Breast epithelium (tissue), 4 donors: ENCODE measurements at regions not wholly inside any gene's neighbourhood (a gene's known extent, or its start where the extent isn't known, plus 50 kb on each side); places are given as distances from the start of the nearest gene placed in this dataset.

Experiments used
- DNase-seq, 2 donors: peaks; one replicate each; pipeline ENCODE4 v3.0.0-alpha.2; 2019; ENCODE audit warnings: low spot score in 2 of 2
- H3K27ac ChIP-seq, 2 donors: fragments of 200-600 bp; sonication (generic) in 1 of 2; one replicate each; pipeline ENCODE4 v1.5.1; 2016 to 2019; ENCODE audit warnings: mild to moderate bottlenecking in 1 of 2
- H3K27me3 ChIP-seq, 2 donors: fragments of 200-600 bp; sonication (generic) in 1 of 2; one replicate each; pipeline versions ENCODE4 v1.5.1 to v1.6.0; 2017 to 2019; ENCODE audit warnings: control low read depth in 1 of 2, mild to moderate bottlenecking in 1 of 2
- H3K36me3 ChIP-seq: fragments of 200-600 bp; one replicate; pipeline ENCODE4 v1.5.1; 2019
- H3K4me1 ChIP-seq, 2 donors: fragments of 200-600 bp; sonication (generic); one replicate each; pipeline ENCODE4 v1.5.1; 2016 to 2019; ENCODE audit warnings: control low read depth in 1 of 2
- H3K4me3 ChIP-seq, 3 donors: fragments of 200-600 bp; sonication (generic); 1 replicate in 2 of 3; 2 replicates in 1 of 3; pipeline ENCODE4 v1.5.1; 2016 to 2019; ENCODE audit warnings: mild to moderate bottlenecking in 3 of 3, moderate library complexity in 2 of 3
- H3K9me3 ChIP-seq, 2 donors: fragments of 200-600 bp; sonication (generic) in 1 of 2; one replicate each; pipeline ENCODE4 v1.5.1; 2016 to 2019; ENCODE audit warnings: control low read depth in 1 of 2
- CTCF ChIP-seq, 3 donors: fragments of 450-650 bp; IDR thresholded peaks; one replicate each; pipeline ENCODE4 v1.5.1; 2016 to 2017; ENCODE audit warnings: antibody characterized with exemption in 3 of 3, mild to moderate bottlenecking in 3 of 3, moderate library complexity in 3 of 3
- POLR2A ChIP-seq: fragments of 450-650 bp; IDR thresholded peaks from one replicate; pipeline ENCODE4 v1.6.1; 2016; ENCODE audit warnings: antibody characterized with exemption, mild to moderate bottlenecking, moderate library complexity
- POLR2AphosphoS5 ChIP-seq, 3 donors: sonication (generic); formaldehyde crosslinking; IDR thresholded peaks; one replicate each; pipeline ENCODE4 v1.6.1; 2017; ENCODE audit warnings: antibody characterized with exemption in 3 of 3
- intact Hi-C: fragments of 100-400 bp; cut with DNase I; formaldehyde crosslinking; loops from one replicate; pipeline ENCODE4 v1.15.1; 2023; ENCODE audit warnings: low total_unique reads

DNA sequence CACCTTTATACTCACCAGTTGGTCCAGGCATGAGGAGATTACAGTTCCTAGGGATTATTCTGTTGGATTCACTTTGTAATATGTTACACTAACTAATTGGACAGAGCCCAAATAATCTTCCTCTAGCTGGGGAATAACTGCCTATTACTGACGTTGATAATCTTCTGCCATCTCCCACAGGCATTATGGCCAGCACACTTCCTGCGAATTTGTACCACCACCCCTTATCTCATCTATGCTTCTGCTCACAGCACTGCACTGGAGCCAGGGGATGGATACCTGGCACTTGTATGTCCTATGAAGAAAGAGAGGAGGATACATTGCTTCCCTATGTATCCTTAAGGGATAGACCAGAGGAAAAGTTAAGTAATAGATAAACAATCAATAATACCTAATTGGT, 494.8 kb upstream of the MAN1A1 start:
- intact Hi-C loops: no loop called here
- no peaks in the 10 kb centered on the region for H3K4me1 ChIP-seq
- no peak overlapping the region for H3K27ac ChIP-seq
- TF ChIP-seq POLR2AphosphoS5 (IDR thresholded peaks at IDR 0.05): no peak
- TF ChIP-seq CTCF (IDR thresholded peaks at IDR 0.05): no peak
- TF ChIP-seq POLR2A: no peak
- DNase-seq: no peak
- no peak overlapping the region for H3K4me3 ChIP-seq
- no peaks in the 10 kb centered on the region for H3K27me3 ChIP-seq
- H3K36me3 ChIP-seq: peaks cover 4% of the 10 kb centered on the region
- peaks cover 0 to 14% of the 10 kb centered on the region in 2 donors for H3K9me3 ChIP-seq

DNA sequence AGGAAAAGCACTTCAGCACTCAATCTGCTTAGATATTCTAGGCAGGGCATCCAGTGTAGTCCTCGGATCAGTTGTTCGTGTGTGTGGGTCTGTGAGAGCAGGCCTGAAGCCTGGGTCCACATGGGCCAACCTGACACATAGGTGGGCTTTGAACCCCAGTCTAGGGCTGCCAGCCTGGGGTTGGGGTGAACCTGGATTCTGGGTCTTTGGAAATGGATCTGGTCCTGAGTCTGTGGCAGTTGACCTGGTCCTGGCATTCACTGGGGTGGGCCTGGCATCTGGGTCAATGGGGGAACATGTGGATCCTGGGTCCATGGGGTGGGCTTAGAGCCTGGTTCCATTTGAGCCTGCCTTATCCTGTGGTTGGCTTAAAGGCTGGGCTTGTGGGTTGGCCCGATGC, 492.6 kb upstream of the MAN1A1 start:
- TF ChIP-seq CTCF (IDR thresholded peaks at IDR 0.05) (no peak), POLR2A (no peak), POLR2AphosphoS5 (IDR thresholded peaks at IDR 0.05) (no peak)
- H3K27me3 ChIP-seq: no peaks in the 10 kb centered on the region
- peaks cover 0 to 14% of the 10 kb centered on the region in 2 donors for H3K9me3 ChIP-seq
- peaks cover 4% of the 10 kb centered on the region for H3K36me3 ChIP-seq
- H3K27ac ChIP-seq: no peak overlapping the region
- no peak for DNase-seq
- intact Hi-C loops: no loop called here
- no peak overlapping the region for H3K4me3 ChIP-seq
- no peaks in the 10 kb centered on the region for H3K4me1 ChIP-seq

GRCh38 chr6:119838043-119838442, 488.5 kb upstream of the MAN1A1 start:
- H3K36me3 ChIP-seq: no peaks in the 10 kb centered on the region
- no peak for DNase-seq
- H3K27ac ChIP-seq: no peak overlapping the region
- H3K4me1 ChIP-seq: no peaks in the 10 kb centered on the region
- intact Hi-C loops: no loop called here
- H3K4me3 ChIP-seq: no peak overlapping the region
- TF ChIP-seq POLR2A (no peak), CTCF (IDR thresholded peaks at IDR 0.05) (no peak), POLR2AphosphoS5 (IDR thresholded peaks at IDR 0.05) (no peak)
- H3K9me3 ChIP-seq: peaks cover 0 to 14% of the 10 kb centered on the region in 2 donors
- no peaks in the 10 kb centered on the region for H3K27me3 ChIP-seq

DNA sequence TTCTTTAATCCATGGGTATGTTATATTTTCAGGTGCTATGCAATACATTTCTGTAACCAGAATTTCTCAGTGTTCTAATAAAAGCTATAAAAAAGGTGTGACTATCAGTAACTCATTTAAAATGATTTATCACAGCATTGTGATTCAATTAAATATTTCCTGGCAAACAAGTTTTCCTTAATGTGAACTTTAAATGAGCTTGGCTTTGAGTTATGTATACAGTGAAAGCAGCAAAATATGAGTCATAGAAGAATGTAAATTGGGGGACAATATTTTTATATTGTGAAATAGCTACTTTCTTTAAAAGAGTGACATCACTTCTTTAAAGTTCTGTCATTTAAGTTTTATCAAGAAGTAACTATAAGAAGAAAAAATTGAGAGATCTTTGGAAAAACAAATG, 484.9 kb upstream of the MAN1A1 start:
- Histone ChIP-seq H3K36me3 (no peaks in the 10 kb centered on the region), H3K4me3 (no peak overlapping the region), H3K27me3 (no peaks in the 10 kb centered on the region), H3K9me3 (no peaks in the 10 kb centered on the region), H3K27ac (no peak overlapping the region), H3K4me1 (no peaks in the 10 kb centered on the region)
- intact Hi-C loops: no loop called here
- no peak for DNase-seq
- no peak for TF ChIP-seq CTCF (IDR thresholded peaks at IDR 0.05)
- TF ChIP-seq POLR2AphosphoS5 (IDR thresholded peaks at IDR 0.05): no peak
- no peak for TF ChIP-seq POLR2A

- Histone ChIP-seq H3K4me1 (no peaks in the 10 kb centered on the region), H3K27me3 (no peaks in the 10 kb centered on the region), H3K36me3 (no peaks in the 10 kb centered on the region), H3K4me3 (no peak overlapping the region), H3K27ac (no peak overlapping the region), H3K9me3 (no peaks in the 10 kb centered on the region)
- no peak for TF ChIP-seq CTCF (IDR thresholded peaks at IDR 0.05)
- no peak for TF ChIP-seq POLR2AphosphoS5 (IDR thresholded peaks at IDR 0.05)
- TF ChIP-seq POLR2A: no peak
- no peak for DNase-seq
- intact Hi-C loops: no loop called here
Observed at GRCh38 chr6:119832411-119832810, 482.9 kb upstream of the MAN1A1 start.
